ENCODE measurements at regions not wholly inside any gene's neighbourhood (a gene's known extent, or its start where the extent isn't known, plus 50 kb on each side); places are given as distances from the start of the nearest gene placed in this dataset.
"Not testable (repeated sequence)": the region's sequence is repeated elsewhere in the genome, so short reads cannot be mapped to it uniquely, and the experiment has no call there.

- DNase-seq (ENCODE audit: low read depth, low spot score); H3K4me3 ChIP-seq (ENCODE audit: low read length): not testable (repeated sequence)
Measured at GRCh38 chr13:61519214-61519613, 103.6 kb upstream of the PCDH20 start.

DNA sequence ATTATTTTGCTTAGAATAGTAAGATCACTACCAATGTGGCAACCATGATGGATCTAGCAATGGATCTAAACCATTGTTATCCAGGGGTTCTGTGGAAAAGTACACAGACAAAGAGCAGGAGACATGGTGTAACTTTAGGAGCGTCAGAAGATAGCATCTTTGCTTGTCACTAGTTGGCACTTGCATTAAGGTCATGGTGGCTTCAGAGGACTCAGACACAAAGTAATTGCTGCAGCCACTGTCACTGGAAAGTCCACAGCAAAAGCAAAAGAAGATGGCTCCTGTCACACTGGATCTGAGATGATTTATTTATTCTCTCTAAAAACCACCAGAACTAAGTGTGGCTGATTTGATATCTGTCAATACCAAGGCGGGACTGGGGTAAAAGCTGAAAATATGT is 93.3 kb upstream of the PCDH20 start:
- DNase-seq (ENCODE audit: low read depth, low spot score), result no peak
- no peak overlapping the region for H3K4me3 ChIP-seq (ENCODE audit: low read length)

DNA sequence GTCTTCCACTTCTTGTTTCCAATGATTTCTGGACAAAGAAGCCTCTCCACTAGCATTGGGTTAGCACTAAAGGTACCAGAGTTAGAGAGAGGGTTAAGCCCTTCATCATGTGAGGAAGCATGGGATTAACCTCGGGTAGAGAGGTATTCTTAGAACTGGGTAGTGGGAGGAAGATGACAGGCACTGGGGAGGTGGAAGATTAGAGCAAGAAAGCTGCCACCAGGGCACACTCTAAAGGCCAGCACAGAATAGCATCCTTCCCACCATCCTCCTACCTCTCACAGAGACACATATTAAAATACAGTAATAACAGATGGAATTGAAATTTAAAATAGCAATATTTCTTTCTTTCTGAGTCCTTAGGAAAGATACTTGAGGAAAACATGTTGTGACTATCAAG is 84.5 kb upstream of the PCDH20 start:
- no peak for DNase-seq (ENCODE audit: low read depth, low spot score)
- H3K4me3 ChIP-seq (ENCODE audit: low read length), result no peak overlapping the region

DNA sequence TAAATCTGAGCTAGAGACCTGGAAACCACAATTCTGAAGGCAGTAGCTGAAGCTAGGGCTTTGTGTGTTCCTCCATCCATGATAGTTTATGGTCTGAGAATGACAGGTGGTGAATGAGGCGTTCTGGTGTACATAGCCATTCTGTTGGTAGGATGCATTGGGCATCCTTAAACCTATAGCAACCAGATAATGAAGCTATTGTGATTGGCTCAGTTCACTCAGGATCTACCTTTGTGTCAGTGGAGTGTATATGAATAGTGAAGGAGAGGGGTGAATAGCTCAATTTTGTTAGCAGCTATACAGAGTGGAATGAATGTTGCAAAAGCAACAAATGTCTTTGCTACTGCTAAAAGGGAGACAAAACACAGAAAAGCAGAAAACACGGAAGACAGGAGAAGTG is 80.0 kb upstream of the PCDH20 start:
- no peak for DNase-seq (ENCODE audit: low read depth, low spot score)
- no peak overlapping the region for H3K4me3 ChIP-seq (ENCODE audit: low read length)

GRCh38 chr13:61493556-61493955 is 77.9 kb upstream of the PCDH20 start:
- DNase-seq (ENCODE audit: low read depth, low spot score); H3K4me3 ChIP-seq (ENCODE audit: low read length): not testable (repeated sequence)

- no peak overlapping the region for H3K4me3 ChIP-seq (ENCODE audit: low read length)
- DNase-seq (ENCODE audit: low read depth, low spot score), result no peak
Measured at GRCh38 chr13:61486496-61486895, 70.8 kb upstream of the PCDH20 start.

DNA sequence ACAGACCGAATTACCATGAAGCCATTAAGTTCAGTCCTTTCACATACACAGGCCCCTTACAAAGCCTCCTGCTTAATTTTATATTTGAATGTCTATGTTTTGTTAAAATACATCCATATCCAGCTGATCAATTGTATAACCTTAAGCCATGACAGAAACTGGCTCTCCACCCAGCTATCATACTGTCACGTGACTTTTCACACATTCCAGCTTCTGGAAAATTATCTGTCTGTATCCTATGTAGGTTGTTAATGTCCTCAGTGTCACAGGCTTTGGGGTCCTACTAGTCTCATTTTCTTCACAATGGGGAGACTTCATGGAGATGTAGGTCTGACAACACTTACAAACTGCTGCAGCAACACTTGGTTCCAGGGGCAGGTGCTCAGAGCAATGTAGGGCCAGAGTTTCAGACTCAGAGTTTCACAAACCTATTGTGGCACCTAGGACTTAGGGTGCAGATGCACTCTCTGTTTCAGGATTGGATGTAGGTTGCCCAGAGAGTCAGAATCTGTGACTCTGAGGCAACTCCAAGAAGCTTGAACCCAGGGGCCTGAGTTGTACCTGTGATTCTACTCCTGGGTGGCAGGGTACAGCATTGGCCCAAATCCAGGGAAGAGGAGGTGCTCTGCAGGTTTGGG is 69.6 kb upstream of the PCDH20 start:
- no peak for DNase-seq (ENCODE audit: low read depth, low spot score)
- H3K4me3 ChIP-seq (ENCODE audit: low read length), result no peak overlapping the region

- no peak overlapping the region for H3K4me3 ChIP-seq (ENCODE audit: low read length)
- DNase-seq (ENCODE audit: low read depth, low spot score), result no peak
Measured at GRCh38 chr13:61477619-61478018, 62.0 kb upstream of the PCDH20 start.

DNA sequence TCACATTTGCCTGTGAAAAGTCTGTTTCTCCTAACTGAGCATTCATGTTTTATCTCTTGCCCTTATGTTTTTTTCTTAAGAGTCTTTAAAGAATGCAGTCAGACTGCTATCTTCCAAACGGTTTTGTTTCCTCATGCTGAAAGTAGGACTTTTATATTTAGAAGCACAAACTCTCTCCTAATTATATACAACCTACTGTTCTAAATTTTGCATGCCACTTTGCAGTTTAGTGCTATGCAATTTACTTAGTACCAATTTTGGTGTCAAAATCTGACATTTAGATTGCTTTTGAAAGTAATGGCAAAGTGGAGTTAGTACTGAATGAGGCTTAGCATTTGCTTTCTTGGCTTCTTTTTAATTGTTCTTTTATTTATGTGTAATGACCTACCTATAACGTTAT is 55.1 kb upstream of the PCDH20 start:
- DNase-seq (ENCODE audit: low read depth, low spot score), result no peak
- H3K4me3 ChIP-seq (ENCODE audit: low read length), result no peak overlapping the region

- no peak overlapping the region for H3K4me3 ChIP-seq (ENCODE audit: low read length)
- DNase-seq (ENCODE audit: low read depth, low spot score), result no peak
Measured at GRCh38 chr13:61466280-61466679, 50.6 kb upstream of the PCDH20 start.

All from Jurkat, Clone E6-1 (cell line).